ENCODE measurements at regions not wholly inside any gene's neighbourhood (a gene's known extent, or its start where the extent isn't known, plus 50 kb on each side); places are given as distances from the start of the nearest gene placed in this dataset.

- ChIA-PET POLR2A (no interaction called here), CTCF (no interaction called here), RAD21 (ENCODE audit: low non-redundant PET in 1 of 2, low total read pairs in 2 of 2, uncharacterized antibody in 2 of 2, unreplicated experiment in 2 of 2) (no interaction called here)
- H3K9ac ChIP-seq (ENCODE audit: low read length) = no peak overlapping the region
- DNase-seq (ENCODE audit: low read depth, low spot score) (no peak), ATAC-seq (no peak)
- no peaks in the 10 kb centered on the region for H3K36me3 ChIP-seq (ENCODE audit: control insufficient read depth in 1 of 2, insufficient read depth in 2 of 2, low read length in 2 of 2)
- no peak overlapping the region for H3K4me3 ChIP-seq (replicated peaks in 1 of 2; ENCODE audit: low read depth in 1 of 2, low read length in 2 of 2)
- H2AFZ ChIP-seq (ENCODE audit: low read depth, low read length, poor library complexity, severe bottlenecking) = no peak overlapping the region
- H3K9me2 ChIP-seq (ENCODE audit: insufficient read depth) = no peaks in the 10 kb centered on the region
- H3K27ac ChIP-seq (ENCODE audit: low read depth, low read length) = no peak overlapping the region
- intact Hi-C loops (cut with micrococcal nuclease) = no loop called here
- no peaks in the 10 kb centered on the region for H3K4me1 ChIP-seq (ENCODE audit: control insufficient read depth in 1 of 2, insufficient read depth in 2 of 2, low read length in 2 of 2)
- no peaks in the 10 kb centered on the region for H3K9me3 ChIP-seq (ENCODE audit: control insufficient read depth in 1 of 2, insufficient read depth in 1 of 2, low read depth in 1 of 2, low read length in 2 of 2)
- H3K79me2 ChIP-seq (ENCODE audit: insufficient read depth, low read length) = no peaks in the 10 kb centered on the region
- H3K27me3 ChIP-seq (ENCODE audit: insufficient read depth, low read length) = no peaks in the 10 kb centered on the region
- TF ChIP-seq MAX (IDR thresholded peaks at IDR 0.05) (no peak), YY1 (IDR thresholded peaks at IDR 0.05; ENCODE audit: extremely low read depth, insufficient replicate concordance, low read depth, low read length) (no peak), CBX3 (IDR thresholded peaks at IDR 0.05; ENCODE audit: low read depth) (no peak), SRF (IDR thresholded peaks at IDR 0.05; ENCODE audit: low read depth) (no peak), ZNF274 (IDR thresholded peaks at IDR 0.05; ENCODE audit: low read depth, low read length) (no peak), SIN3A (IDR thresholded peaks at IDR 0.05; ENCODE audit: low read depth) (no peak), POLR2AphosphoS5 (IDR thresholded peaks at IDR 0.05; ENCODE audit: low read depth, low read length) (no peak), ATF3 (IDR thresholded peaks at IDR 0.05) (no peak), CTCF (IDR thresholded peaks at IDR 0.05 in 2 of 3, conservative IDR thresholded peaks at IDR 0.05 in 1 of 3; ENCODE audit: borderline replicate concordance in 1 of 3, insufficient read depth in 1 of 3, low read depth in 2 of 3, low read length in 2 of 3) (no peak), FOSL1 (IDR thresholded peaks at IDR 0.05; ENCODE audit: low read depth) (no peak), SP1 (IDR thresholded peaks at IDR 0.05; ENCODE audit: low read depth) (no peak), ZFX (IDR thresholded peaks at IDR 0.05) (no peak), EZH2 (IDR thresholded peaks at IDR 0.05) (no peak), REST (IDR thresholded peaks at IDR 0.05; ENCODE audit: low read depth) (no peak), ELF1 (IDR thresholded peaks at IDR 0.05; ENCODE audit: borderline replicate concordance, low read depth) (no peak), JUND (IDR thresholded peaks at IDR 0.05) (no peak), EZH2phosphoT487 (IDR thresholded peaks at IDR 0.05; ENCODE audit: borderline replicate concordance) (no peak), ZBTB33 (IDR thresholded peaks at IDR 0.05; ENCODE audit: extremely low read depth, insufficient replicate concordance, low read length) (no peak), POLR2A (IDR thresholded peaks at IDR 0.05; ENCODE audit: borderline replicate concordance, extremely low read depth, insufficient read depth, insufficient read length) (no peak)
- H3K4me2 ChIP-seq (ENCODE audit: low read length) = no peak overlapping the region
- no peaks in the 10 kb centered on the region for H4K20me1 ChIP-seq (ENCODE audit: insufficient read depth)
- BruUV-seq (replicated peaks) = no TSS peak
Observed at GRCh38 chr2:6444514-6444913, 421.2 kb downstream of the CMPK2 start.

Data from HCT116 (cell line).